GM12874 (cell line): ENCODE measurements at regions not wholly inside any gene's neighbourhood (a gene's known extent, or its start where the extent isn't known, plus 50 kb on each side); places are given as distances from the start of the nearest gene placed in this dataset.

Experiments
- CTCF ChIP-seq: IDR thresholded peaks from 2 replicates; pipeline ENCODE4 v1.5.1; 2011; ENCODE audit warnings: low read depth, mild to moderate bottlenecking, control low read depth, low read length, moderate library complexity; ENCODE audit not compliant: insufficient read depth

- no peak for TF ChIP-seq CTCF
Observed at GRCh38 chr2:43032213-43033015, 194.0 kb downstream of the ZFP36L2 start.

DNA sequence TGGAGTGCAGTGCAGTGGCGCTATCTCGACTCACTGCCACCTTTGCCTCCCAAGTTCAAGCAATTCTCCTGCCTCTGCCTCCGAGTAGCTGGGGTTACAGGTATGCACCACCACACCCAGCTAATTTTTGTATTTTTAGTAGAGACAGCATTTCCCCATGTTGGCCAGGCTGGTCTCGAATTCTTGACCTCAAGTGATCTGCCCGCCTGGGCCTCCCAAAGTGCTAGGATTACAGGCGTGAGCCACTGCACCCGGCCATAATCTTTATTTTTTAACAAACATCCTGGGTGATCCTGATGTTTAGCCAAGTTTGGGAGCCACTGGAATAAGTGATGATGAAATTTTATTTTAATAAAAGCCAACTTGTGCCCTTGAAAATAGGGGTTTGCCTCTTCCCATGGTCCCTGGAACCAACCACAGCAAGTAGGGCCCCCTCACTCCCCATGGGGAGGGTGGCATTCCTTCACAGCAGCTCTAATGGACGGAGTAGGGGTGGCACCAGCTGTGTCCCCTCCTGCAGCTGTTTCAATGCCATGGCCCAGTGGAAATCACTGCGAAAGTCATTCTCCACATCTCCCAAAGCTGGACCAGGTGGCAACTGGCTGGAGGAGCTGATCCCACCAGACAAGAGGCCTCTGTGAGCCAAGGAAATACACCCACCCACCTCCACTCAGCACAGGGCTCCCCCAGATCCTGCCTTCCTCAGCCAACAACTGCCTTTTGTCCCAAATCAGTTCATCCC, 194.8 kb downstream of the ZFP36L2 start:
- TF ChIP-seq CTCF, result no peak

DNA sequence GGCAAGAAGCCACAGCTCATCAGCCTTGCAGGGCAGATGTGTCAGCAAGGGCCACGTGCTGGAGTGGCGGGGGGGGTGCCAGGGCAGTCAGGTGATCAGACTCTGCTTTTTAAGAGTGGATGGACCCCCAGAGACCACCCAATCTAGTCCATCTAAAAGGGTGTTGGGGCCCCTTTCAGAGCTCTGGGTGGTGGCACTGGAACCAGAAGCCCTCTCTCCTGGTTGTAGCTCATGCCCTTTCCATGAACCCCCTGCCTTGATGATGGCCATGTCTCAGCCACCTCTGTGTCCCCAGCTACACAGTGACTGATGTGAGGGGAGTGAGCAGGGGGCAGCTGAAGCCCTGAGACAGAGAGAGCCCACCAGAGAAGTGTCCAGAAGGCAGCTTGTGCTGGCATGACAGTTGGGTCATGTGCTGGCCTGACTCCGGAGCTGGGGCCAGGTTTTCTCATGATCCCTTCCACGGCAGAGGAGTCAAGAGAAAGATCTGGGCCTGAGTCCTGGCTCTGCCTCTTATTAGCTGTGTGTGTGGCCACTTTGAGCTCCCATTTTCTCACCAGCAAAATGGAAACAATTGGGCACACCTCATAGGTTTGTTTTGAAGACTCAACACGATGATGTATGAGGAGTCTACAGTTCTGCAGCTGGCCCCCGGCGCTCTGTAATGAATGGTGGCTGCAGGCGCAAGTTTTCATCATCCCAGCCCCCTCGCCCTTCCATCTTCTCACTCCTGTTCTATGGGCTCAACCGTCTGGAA, 195.7 kb downstream of the ZFP36L2 start:
- no peak for TF ChIP-seq CTCF

DNA sequence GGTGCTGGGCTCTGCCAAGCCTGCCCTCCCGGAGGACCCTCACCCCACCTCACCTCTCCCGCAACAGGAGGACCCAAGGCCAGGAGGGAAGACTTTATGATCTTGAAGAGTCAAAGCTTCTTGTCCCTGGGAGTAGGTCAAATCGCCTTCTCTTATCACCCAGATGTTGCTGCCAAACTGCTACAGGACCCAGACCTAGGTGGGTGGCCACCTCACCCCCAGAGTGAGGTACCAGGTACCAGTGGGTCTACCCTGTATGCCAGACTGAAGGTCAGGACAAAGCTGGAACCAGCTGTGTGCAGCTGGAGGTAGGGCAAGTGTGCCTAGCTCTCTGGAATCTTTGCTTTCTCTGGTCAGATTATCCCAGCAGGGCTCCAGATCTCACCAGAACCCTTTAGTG, 197.2 kb downstream of the ZFP36L2 start:
- TF ChIP-seq CTCF, result no peak

DNA sequence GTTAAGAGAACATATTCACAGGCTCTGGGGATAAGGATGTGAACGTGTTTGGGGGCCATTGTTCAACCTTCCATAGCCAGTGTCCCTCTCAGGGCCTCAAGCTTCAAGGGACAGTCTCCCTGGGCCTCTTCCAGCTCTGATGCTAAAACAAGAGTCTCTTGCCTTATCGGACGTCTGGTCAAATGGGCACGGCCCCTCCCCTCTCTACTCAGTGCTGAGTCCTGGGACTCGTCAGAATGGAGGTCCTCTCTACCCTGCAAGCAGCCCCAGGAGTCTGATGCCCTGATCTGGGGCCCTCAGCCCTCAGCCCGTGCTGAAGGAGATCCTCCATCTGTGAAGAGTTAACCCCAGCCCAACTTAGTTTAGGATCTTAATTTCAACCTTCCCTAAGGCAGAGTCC, 198.2 kb downstream of the ZFP36L2 start:
- TF ChIP-seq CTCF, result no peak

- TF ChIP-seq CTCF, result no peak
Observed at GRCh38 chr2:43027097-43027873, 199.1 kb downstream of the ZFP36L2 start.
